ENCODE measurements at regions not wholly inside any gene's neighbourhood (a gene's known extent, or its start where the extent isn't known, plus 50 kb on each side); places are given as distances from the start of the nearest gene placed in this dataset.

GRCh38 chr10:3415038-3415736 is 242.6 kb upstream of the PITRM1 start:
- Histone ChIP-seq H3K9me3 (no peaks in the 10 kb centered on the region), H3K36me3 (ENCODE audit: low read depth, missing control alignments) (no peaks in the 10 kb centered on the region), H3K4me3 (no peak overlapping the region), H3K27me3 (no peaks in the 10 kb centered on the region), H3K4me1 (no peaks in the 10 kb centered on the region), H3K27ac (no peak overlapping the region)
- 83 to 91% methylated on average over 20 of the region's 21 CpGs for WGBS, 2 donors
- TF ChIP-seq POLR2A (IDR thresholded peaks at IDR 0.05): no peak
- TF ChIP-seq, protein P1, sequence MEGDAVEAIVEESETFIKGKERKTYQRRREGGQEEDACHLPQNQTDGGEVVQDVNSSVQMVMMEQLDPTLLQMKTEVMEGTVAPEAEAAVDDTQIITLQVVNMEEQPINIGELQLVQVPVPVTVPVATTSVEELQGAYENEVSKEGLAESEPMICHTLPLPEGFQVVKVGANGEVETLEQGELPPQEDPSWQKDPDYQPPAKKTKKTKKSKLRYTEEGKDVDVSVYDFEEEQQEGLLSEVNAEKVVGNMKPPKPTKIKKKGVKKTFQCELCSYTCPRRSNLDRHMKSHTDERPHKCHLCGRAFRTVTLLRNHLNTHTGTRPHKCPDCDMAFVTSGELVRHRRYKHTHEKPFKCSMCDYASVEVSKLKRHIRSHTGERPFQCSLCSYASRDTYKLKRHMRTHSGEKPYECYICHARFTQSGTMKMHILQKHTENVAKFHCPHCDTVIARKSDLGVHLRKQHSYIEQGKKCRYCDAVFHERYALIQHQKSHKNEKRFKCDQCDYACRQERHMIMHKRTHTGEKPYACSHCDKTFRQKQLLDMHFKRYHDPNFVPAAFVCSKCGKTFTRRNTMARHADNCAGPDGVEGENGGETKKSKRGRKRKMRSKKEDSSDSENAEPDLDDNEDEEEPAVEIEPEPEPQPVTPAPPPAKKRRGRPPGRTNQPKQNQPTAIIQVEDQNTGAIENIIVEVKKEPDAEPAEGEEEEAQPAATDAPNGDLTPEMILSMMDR (IDR thresholded peaks at IDR 0.05): no peak
- intact Hi-C loops (cut with DNase I; ENCODE audit: low total_unique reads): no loop called here
- DNase-seq: no peak

DNA sequence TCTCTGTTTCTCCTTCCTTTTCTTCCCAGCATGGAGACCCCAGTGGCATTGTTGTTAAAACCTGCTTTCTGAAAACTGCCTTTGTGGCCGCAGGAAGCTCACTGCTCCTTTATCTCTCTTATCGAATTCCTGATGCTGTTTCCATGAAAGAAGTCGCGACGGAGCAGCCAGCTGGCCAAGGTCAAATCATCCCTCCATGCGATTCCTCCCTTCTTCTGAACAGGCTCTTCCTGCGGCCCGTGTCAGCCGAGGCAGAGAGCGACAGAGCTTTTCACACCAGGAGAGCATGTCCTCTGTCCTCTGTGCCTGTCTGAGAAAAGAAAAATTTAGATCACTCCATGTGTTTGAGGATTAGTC is 242.1 kb upstream of the PITRM1 start:
- Histone ChIP-seq H3K36me3 (ENCODE audit: low read depth, missing control alignments) (no peaks in the 10 kb centered on the region), H3K27ac (no peak overlapping the region), H3K9me3 (no peaks in the 10 kb centered on the region), H3K4me1 (no peaks in the 10 kb centered on the region), H3K4me3 (no peak overlapping the region), H3K27me3 (no peaks in the 10 kb centered on the region)
- 37 to 59% methylated on average over 10 of the region's 10 CpGs for WGBS, 2 donors
- intact Hi-C loops (cut with DNase I; ENCODE audit: low total_unique reads): no loop called here
- DNase-seq: no peak
- TF ChIP-seq, protein P1 (IDR thresholded peaks at IDR 0.05): no peak
- TF ChIP-seq POLR2A (IDR thresholded peaks at IDR 0.05): no peak

- TF ChIP-seq, protein P1 (IDR thresholded peaks at IDR 0.05): no peak
- TF ChIP-seq POLR2A (IDR thresholded peaks at IDR 0.05): no peak
- Histone ChIP-seq H3K27me3 (no peaks in the 10 kb centered on the region), H3K4me1 (peaks cover 3% of the 10 kb centered on the region), H3K4me3 (no peak overlapping the region), H3K27ac (no peak overlapping the region), H3K9me3 (no peaks in the 10 kb centered on the region), H3K36me3 (ENCODE audit: low read depth, missing control alignments) (no peaks in the 10 kb centered on the region)
- no peak for DNase-seq
- WGBS, 2 donors: 94 to 95% methylated on average over 21 to 23 of the region's 23 CpGs
- intact Hi-C loops (cut with DNase I; ENCODE audit: low total_unique reads): no loop called here
These were observed 241.5 kb upstream of the PITRM1 start for GRCh38 chr10:3413937-3414666.

GRCh38 chr10:3412646-3413045 is 240.1 kb upstream of the PITRM1 start:
- no peaks in the 10 kb centered on the region for H3K27me3 ChIP-seq
- DNase-seq: no peak
- intact Hi-C loops (cut with DNase I; ENCODE audit: low total_unique reads): no loop called here
- TF ChIP-seq POLR2A (IDR thresholded peaks at IDR 0.05): no peak
- TF ChIP-seq, protein P1 (IDR thresholded peaks at IDR 0.05): no peak
- WGBS, 2 donors: 88 to 91% methylated on average over 14 to 16 of the region's 16 CpGs
- no peak overlapping the region for H3K4me3 ChIP-seq
- H3K9me3 ChIP-seq: no peaks in the 10 kb centered on the region
- no peak overlapping the region for H3K27ac ChIP-seq
- peaks cover 4% of the 10 kb centered on the region for H3K4me1 ChIP-seq
- no peaks in the 10 kb centered on the region for H3K36me3 ChIP-seq (ENCODE audit: low read depth, missing control alignments)
